ENCODE measurements at regions not wholly inside any gene's neighbourhood (a gene's known extent, or its start where the extent isn't known, plus 50 kb on each side); places are given as distances from the start of the nearest gene placed in this dataset.

DNA sequence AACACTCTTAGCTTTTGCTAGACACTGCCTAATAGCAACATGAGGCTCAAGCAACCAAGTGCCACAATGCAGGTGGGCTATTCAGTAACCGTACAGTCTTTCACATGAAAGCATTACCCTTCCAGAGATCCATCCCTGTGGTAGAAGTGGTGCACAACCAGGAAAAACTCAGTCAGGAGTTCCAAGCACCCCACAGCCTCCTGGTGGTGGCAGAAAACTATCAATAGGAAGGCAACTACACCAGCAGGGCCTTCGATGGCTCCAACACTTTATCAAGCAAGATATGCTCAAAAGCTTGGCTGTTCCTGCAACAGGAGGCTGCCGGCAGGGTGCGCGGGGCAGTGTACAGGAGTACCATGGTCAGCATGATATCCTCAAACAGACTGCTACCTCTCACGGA lies 176.1 kb upstream of the DLGAP1 start:
- Histone ChIP-seq H3K9ac (no peak overlapping the region), H3K4me3 (no peak overlapping the region), H3K9me3 (no peaks in the 10 kb centered on the region), H3K4me1 (peaks cover 1% of the 10 kb centered on the region), H3K4me2 (no peak overlapping the region), H3K27me3 (no peaks in the 10 kb centered on the region), H3K27ac (no peak overlapping the region), H4K20me1 (no peaks in the 10 kb centered on the region), H3K36me3 (no peaks in the 10 kb centered on the region)
- TF ChIP-seq Cebpa-rat (IDR thresholded peaks at IDR 0.05) = no peak

- no peaks in the 10 kb centered on the region for H4K20me1 ChIP-seq
- no peaks in the 10 kb centered on the region for H3K27me3 ChIP-seq
- no peak overlapping the region for H3K9ac ChIP-seq
- H3K9me3 ChIP-seq = no peaks in the 10 kb centered on the region
- no peak for TF ChIP-seq Cebpa-rat (IDR thresholded peaks at IDR 0.05)
- no peak overlapping the region for H3K4me2 ChIP-seq
- no peak overlapping the region for H3K4me3 ChIP-seq
- no peak overlapping the region for H3K27ac ChIP-seq
- H3K4me1 ChIP-seq = no peaks in the 10 kb centered on the region
- no peaks in the 10 kb centered on the region for H3K36me3 ChIP-seq
Measured at GRCh38 chr18:4605212-4605611, 150.1 kb upstream of the DLGAP1 start.

GRCh38 chr18:4603955-4604354 lies 148.8 kb upstream of the DLGAP1 start:
- H3K9me3 ChIP-seq = no peaks in the 10 kb centered on the region
- H3K27ac ChIP-seq = no peak overlapping the region
- no peak for TF ChIP-seq Cebpa-rat (IDR thresholded peaks at IDR 0.05)
- H3K27me3 ChIP-seq = no peaks in the 10 kb centered on the region
- no peaks in the 10 kb centered on the region for H3K4me1 ChIP-seq
- H3K9ac ChIP-seq = no peak overlapping the region
- no peak overlapping the region for H3K4me3 ChIP-seq
- H3K36me3 ChIP-seq = no peaks in the 10 kb centered on the region
- no peak overlapping the region for H3K4me2 ChIP-seq
- H4K20me1 ChIP-seq = no peaks in the 10 kb centered on the region

GRCh38 chr18:4599312-4599711 lies 144.2 kb upstream of the DLGAP1 start:
- no peaks in the 10 kb centered on the region for H4K20me1 ChIP-seq
- H3K4me2 ChIP-seq = no peak overlapping the region
- no peak for TF ChIP-seq Cebpa-rat (IDR thresholded peaks at IDR 0.05)
- no peaks in the 10 kb centered on the region for H3K9me3 ChIP-seq
- no peaks in the 10 kb centered on the region for H3K4me1 ChIP-seq
- H3K9ac ChIP-seq = no peak overlapping the region
- H3K27me3 ChIP-seq = no peaks in the 10 kb centered on the region; the same call in 1 of the 2 replicates
- H3K27ac ChIP-seq = no peak overlapping the region
- H3K4me3 ChIP-seq = no peak overlapping the region
- no peaks in the 10 kb centered on the region for H3K36me3 ChIP-seq

DNA sequence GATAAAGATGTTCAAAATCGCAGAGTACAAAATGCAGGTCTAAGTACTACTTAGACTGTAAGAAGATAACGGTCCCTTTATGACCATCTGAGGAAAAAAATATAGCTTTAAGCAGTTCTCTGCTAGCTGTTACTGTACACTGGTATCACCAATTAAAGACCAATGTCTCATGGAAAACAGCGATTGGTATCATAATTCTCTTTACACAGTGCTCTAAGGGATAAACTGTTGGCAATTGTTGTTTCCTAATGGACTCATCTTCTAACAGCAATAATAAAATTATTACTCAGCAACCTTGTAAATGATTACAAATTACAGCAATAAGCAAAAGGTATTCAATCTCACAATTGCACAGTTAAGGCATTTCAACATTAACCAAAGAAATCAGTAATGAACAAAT lies 142.2 kb upstream of the DLGAP1 start:
- Histone ChIP-seq H3K9ac (no peak overlapping the region), H3K4me1 (no peaks in the 10 kb centered on the region), H4K20me1 (no peaks in the 10 kb centered on the region), H3K27ac (no peak overlapping the region), H3K4me2 (no peak overlapping the region), H3K27me3 (no peaks in the 10 kb centered on the region; the same call in 1 of the 2 replicates), H3K36me3 (no peaks in the 10 kb centered on the region), H3K4me3 (no peak overlapping the region), H3K9me3 (no peaks in the 10 kb centered on the region)
- no peak for TF ChIP-seq Cebpa-rat (IDR thresholded peaks at IDR 0.05)

- no peaks in the 10 kb centered on the region for H4K20me1 ChIP-seq
- H3K27ac ChIP-seq = no peak overlapping the region
- H3K9me3 ChIP-seq = no peaks in the 10 kb centered on the region
- no peaks in the 10 kb centered on the region; the same call in 1 of the 2 replicates for H3K27me3 ChIP-seq
- no peak overlapping the region for H3K4me2 ChIP-seq
- H3K9ac ChIP-seq = no peak overlapping the region
- no peaks in the 10 kb centered on the region for H3K36me3 ChIP-seq
- no peak overlapping the region for H3K4me3 ChIP-seq
- no peaks in the 10 kb centered on the region for H3K4me1 ChIP-seq
- TF ChIP-seq Cebpa-rat (IDR thresholded peaks at IDR 0.05) = peak; percentile 58; the same call in 1 of the 2 replicates
Measured at GRCh38 chr18:4593895-4594294, 138.8 kb upstream of the DLGAP1 start.

GRCh38 chr18:4593459-4593858 lies 138.4 kb upstream of the DLGAP1 start:
- no peak for TF ChIP-seq Cebpa-rat (IDR thresholded peaks at IDR 0.05)
- H3K27me3 ChIP-seq = no peaks in the 10 kb centered on the region

DNA sequence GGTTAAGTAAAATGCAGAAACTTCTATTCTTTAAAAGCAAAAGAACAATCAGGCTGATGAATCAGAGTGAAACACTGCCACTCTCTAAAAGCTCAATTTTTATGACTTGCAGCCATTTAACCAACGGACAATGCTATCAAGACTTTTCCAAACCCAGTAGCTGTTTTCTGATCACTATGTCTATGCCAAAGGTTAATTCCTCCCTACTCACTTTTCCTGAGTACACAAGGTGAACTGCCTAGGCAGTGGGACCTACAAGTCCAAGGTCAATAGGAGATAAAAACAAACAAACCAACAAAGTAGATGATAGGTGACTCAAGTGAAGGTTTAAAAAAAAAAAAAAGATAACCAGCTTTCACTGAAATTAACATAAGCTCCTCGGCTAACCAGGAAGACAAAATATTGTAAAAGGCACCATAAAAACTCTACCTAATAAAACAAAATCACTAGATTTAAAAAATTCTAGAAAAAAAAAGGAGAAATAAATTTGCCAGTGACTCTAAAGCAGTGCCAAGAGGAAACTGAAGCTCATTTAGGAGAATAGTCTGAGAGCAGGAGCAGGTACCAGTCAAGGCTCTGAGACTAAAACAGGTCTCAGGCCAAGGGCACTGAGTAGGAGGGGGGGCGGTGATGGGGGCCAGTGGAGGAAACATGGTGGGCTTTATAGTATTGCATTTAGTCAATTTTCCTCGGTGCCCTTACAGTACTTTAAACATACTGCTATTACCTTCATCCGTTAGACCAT lies 134.1 kb upstream of the DLGAP1 start:
- H3K36me3 ChIP-seq = no peaks in the 10 kb centered on the region

More at GRCh38 chr18:4593459-4593858, 138.4 kb upstream of the DLGAP1 start:
- no peak overlapping the region for H3K9ac ChIP-seq
- no peaks in the 10 kb centered on the region for H4K20me1 ChIP-seq
- no peaks in the 10 kb centered on the region for H3K9me3 ChIP-seq
- H3K4me3 ChIP-seq = no peak overlapping the region
- H3K27ac ChIP-seq = no peak overlapping the region
- H3K36me3 ChIP-seq = no peaks in the 10 kb centered on the region
- H3K4me1 ChIP-seq = no peaks in the 10 kb centered on the region
- H3K4me2 ChIP-seq = no peak overlapping the region

DNA sequence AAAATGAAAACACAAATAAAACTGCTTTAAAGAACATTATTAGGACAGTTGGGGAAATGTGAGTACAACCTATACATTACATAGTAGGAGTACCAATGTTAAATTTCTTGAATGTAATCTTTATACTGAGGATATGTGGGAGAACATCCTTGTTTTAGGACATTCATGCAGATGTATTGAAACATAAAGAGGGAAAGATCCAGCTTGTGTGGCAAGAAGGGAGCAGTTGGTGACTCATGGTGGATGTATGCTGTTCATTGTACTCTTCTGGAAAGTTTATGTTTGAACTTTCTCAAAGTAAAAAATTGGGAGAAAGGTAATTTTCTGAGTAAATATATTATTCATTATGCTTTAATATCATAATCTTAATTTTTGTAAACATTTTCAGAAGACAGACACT lies 132.1 kb upstream of the DLGAP1 start:
- H4K20me1 ChIP-seq = no peaks in the 10 kb centered on the region
- no peak for TF ChIP-seq Cebpa-rat (IDR thresholded peaks at IDR 0.05)
- no peak overlapping the region for H3K9ac ChIP-seq
- no peaks in the 10 kb centered on the region for H3K9me3 ChIP-seq
- no peaks in the 10 kb centered on the region for H3K36me3 ChIP-seq
- H3K4me3 ChIP-seq = no peak overlapping the region
- H3K27me3 ChIP-seq = no peaks in the 10 kb centered on the region
- H3K4me1 ChIP-seq = no peaks in the 10 kb centered on the region
- H3K27ac ChIP-seq = no peak overlapping the region
- no peak overlapping the region for H3K4me2 ChIP-seq

More for the DNA sequence above, 134.1 kb upstream of the DLGAP1 start:
- Histone ChIP-seq H3K9ac (no peak overlapping the region), H3K4me1 (no peaks in the 10 kb centered on the region), H3K4me3 (no peak overlapping the region), H4K20me1 (no peaks in the 10 kb centered on the region), H3K9me3 (no peaks in the 10 kb centered on the region), H3K27me3 (no peaks in the 10 kb centered on the region), H3K27ac (no peak overlapping the region), H3K4me2 (no peak overlapping the region)
- TF ChIP-seq Cebpa-rat (IDR thresholded peaks at IDR 0.05) = no peak

DNA sequence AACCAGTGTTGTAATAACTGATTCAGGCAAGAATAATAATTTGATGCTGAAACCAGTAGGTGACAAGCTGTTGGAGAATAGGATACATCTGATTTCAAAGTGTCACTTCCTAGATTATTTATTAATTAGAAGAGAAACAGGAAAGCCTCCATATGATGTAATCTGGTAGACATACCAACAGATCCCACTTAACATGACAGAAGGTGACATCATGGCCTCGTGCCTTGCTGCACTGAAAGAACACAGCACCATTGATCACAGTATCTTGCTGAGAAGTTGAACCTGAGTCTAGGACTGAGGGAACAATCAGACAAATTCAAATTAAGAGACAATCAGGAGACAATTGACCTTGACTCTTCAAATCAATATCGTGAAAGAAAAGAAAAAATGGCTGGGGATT lies 131.6 kb upstream of the DLGAP1 start:
- TF ChIP-seq Cebpa-rat (IDR thresholded peaks at IDR 0.05) = no peak
- no peak overlapping the region for H3K27ac ChIP-seq
- no peaks in the 10 kb centered on the region for H3K27me3 ChIP-seq
- H3K4me3 ChIP-seq = no peak overlapping the region
- H3K36me3 ChIP-seq = no peaks in the 10 kb centered on the region
- H3K4me2 ChIP-seq = no peak overlapping the region
- H4K20me1 ChIP-seq = no peaks in the 10 kb centered on the region
- no peaks in the 10 kb centered on the region for H3K9me3 ChIP-seq
- no peak overlapping the region for H3K9ac ChIP-seq
- no peaks in the 10 kb centered on the region for H3K4me1 ChIP-seq

All from BLaER1 (cell line).